ENCODE measurements at regions not wholly inside any gene's neighbourhood (a gene's known extent, or its start where the extent isn't known, plus 50 kb on each side); places are given as distances from the start of the nearest gene placed in this dataset.

DNA sequence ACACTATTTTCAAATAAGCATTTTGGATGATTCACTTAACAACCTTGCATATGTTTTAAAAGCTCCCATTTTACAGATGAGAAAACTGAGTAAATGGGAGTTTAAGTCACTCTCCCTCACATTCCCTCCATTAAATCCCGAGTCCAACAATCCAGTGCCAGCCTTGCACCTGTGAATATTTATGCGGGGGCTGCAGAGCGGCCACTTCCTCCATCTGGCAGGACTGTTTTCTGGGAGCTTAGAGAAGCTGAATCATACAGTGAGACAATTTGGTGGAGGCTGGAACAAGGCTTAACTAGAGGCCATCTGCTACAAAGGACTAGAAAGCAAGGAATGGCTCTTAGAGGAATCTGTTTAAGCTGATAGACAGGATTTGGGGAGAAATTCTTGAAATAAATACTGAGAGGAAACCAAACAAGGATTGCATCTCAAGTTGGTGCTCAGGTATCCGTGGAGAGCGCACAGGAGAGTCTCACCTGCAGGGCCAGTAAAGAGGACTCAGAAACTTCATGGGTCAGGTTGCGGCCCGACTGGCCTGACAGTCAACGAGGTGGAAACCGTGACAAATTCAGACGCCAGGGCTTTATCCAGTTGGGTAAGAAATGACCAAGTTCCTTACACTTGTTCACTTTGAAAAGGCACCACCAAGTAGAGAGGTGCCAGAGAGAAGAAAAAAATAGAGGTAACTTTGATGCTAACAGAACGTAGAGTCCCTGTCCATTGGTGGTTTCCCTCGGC lies 478.5 kb downstream of the QKI start:
- Histone ChIP-seq H4K20me1 (ENCODE audit: control insufficient read depth, insufficient read depth, low read depth, low read length) (no peaks in the 10 kb centered on the region), H3K27me3 (ENCODE audit: control insufficient read depth, low read length) (peaks cover 2% of the 10 kb centered on the region; the same call in 1 of the 2 replicates), H3F3A (ENCODE audit: control insufficient read depth, insufficient read depth) (no peaks in the 10 kb centered on the region), H3K4me2 (ENCODE audit: low read length) (no peak overlapping the region), H3K4me3 (ENCODE audit: low read length) (no peak overlapping the region), H3K27ac (ENCODE audit: low read depth, low read length) (no peak overlapping the region), H3K36me3 (ENCODE audit: control insufficient read depth, low read length) (no peaks in the 10 kb centered on the region), H3K9me2 (replicated peaks; ENCODE audit: control insufficient read depth, low read length) (no peaks in the 10 kb centered on the region), H3K4me1 (ENCODE audit: control insufficient read depth, low read length) (no peaks in the 10 kb centered on the region), H3K9me3 (ENCODE audit: control insufficient read depth, insufficient read depth, low read length) (no peaks in the 10 kb centered on the region), H3K79me2 (ENCODE audit: control insufficient read depth, low read length) (no peaks in the 10 kb centered on the region)
- no peak for TF ChIP-seq EZH2phosphoT487 (IDR thresholded peaks at IDR 0.05; ENCODE audit: borderline replicate concordance, low read length)
- TF ChIP-seq, protein P1, sequence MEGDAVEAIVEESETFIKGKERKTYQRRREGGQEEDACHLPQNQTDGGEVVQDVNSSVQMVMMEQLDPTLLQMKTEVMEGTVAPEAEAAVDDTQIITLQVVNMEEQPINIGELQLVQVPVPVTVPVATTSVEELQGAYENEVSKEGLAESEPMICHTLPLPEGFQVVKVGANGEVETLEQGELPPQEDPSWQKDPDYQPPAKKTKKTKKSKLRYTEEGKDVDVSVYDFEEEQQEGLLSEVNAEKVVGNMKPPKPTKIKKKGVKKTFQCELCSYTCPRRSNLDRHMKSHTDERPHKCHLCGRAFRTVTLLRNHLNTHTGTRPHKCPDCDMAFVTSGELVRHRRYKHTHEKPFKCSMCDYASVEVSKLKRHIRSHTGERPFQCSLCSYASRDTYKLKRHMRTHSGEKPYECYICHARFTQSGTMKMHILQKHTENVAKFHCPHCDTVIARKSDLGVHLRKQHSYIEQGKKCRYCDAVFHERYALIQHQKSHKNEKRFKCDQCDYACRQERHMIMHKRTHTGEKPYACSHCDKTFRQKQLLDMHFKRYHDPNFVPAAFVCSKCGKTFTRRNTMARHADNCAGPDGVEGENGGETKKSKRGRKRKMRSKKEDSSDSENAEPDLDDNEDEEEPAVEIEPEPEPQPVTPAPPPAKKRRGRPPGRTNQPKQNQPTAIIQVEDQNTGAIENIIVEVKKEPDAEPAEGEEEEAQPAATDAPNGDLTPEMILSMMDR (IDR thresholded peaks at IDR 0.05; ENCODE audit: low read depth, low read length, poor library complexity, severe bottlenecking) = no peak

DNA sequence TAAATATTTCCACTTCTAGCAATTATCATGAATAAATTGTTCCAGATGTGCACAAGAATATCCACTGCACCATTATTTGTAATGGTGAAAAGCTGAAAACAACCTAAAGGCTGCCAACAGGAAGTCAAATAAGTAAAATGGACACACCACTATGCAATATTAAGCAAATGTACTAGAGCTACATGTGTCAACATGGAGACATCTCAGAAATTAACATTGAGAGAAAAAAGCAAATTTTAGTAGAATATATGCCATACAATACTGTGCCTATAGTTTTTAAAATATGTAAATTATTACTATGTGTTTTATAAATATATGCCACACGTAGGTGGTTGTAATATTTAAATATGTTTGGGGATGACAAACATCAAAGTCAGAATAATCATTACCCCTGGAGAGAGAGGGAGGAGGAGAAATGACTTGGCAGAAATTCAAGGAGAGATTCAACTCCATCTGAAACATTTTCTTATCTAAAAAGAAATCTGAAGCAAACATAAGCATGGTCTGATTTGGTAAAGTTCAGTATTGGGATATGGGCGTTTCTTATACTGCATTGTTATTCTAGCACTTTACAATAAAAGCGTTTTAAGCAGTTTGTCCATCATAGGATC lies 475.5 kb downstream of the QKI start:
- no peaks in the 10 kb centered on the region for H3K79me2 ChIP-seq (ENCODE audit: control insufficient read depth, low read length)
- no peaks in the 10 kb centered on the region for H4K20me1 ChIP-seq (ENCODE audit: control insufficient read depth, insufficient read depth, low read depth, low read length)
- H3K9me2 ChIP-seq (replicated peaks; ENCODE audit: control insufficient read depth, low read length) = no peaks in the 10 kb centered on the region
- H3K4me2 ChIP-seq (ENCODE audit: low read length) = no peak overlapping the region
- peaks cover 2% of the 10 kb centered on the region; the same call in 1 of the 2 replicates for H3K27me3 ChIP-seq (ENCODE audit: control insufficient read depth, low read length)
- H3K27ac ChIP-seq (ENCODE audit: low read depth, low read length) = no peak overlapping the region
- no peaks in the 10 kb centered on the region for H3F3A ChIP-seq (ENCODE audit: control insufficient read depth, insufficient read depth)
- TF ChIP-seq EZH2phosphoT487 (IDR thresholded peaks at IDR 0.05; ENCODE audit: borderline replicate concordance, low read length) = no peak
- TF ChIP-seq, protein P1 (IDR thresholded peaks at IDR 0.05; ENCODE audit: low read depth, low read length, poor library complexity, severe bottlenecking) = no peak
- H3K9me3 ChIP-seq (ENCODE audit: control insufficient read depth, insufficient read depth, low read length) = no peaks in the 10 kb centered on the region
- no peaks in the 10 kb centered on the region for H3K4me1 ChIP-seq (ENCODE audit: control insufficient read depth, low read length)
- no peaks in the 10 kb centered on the region for H3K36me3 ChIP-seq (ENCODE audit: control insufficient read depth, low read length)
- no peak overlapping the region for H3K4me3 ChIP-seq (ENCODE audit: low read length)

DNA sequence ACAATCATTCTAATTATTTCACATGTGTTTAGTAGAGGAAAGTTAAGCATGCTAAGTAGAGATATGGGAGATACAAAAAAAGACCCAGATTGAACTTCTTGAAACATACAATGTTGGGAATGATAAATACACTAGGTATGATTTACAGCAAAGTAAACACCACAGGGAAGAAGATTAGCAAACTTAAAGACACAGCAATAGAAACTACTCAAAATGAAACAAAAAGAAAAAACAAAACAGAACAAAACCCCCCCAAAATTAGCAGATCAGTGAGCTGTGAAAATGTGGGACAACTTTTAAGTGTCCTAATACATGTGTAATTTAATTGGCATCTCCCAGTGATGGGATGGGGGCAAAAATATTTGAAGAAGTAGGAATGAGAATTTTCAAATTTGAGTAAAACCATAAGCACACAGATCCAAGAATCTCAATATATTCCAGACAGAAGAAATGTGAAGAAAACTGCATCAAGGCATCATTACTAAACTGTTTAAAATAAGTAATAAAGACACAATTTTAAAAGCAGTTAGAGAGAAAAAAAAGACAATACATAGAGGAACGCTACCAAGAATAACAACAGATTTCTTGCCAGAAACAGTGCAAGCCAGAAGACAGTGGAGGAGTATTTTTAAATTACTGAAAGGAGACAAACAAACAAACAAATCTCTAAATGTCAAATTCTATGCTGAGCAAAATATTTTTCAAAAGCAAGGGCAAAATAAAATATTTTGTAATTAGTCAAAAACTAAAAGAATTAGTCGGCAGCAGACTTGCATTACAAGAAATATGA lies 473.7 kb downstream of the QKI start:
- H3K79me2 ChIP-seq (ENCODE audit: control insufficient read depth, low read length) = no peaks in the 10 kb centered on the region
- no peak for TF ChIP-seq EZH2phosphoT487 (IDR thresholded peaks at IDR 0.05; ENCODE audit: borderline replicate concordance, low read length)
- TF ChIP-seq, protein P1 (IDR thresholded peaks at IDR 0.05; ENCODE audit: low read depth, low read length, poor library complexity, severe bottlenecking) = no peak

More for the DNA sequence above, 473.7 kb downstream of the QKI start:
- H3K27ac ChIP-seq (ENCODE audit: low read depth, low read length) = no peak overlapping the region
- H4K20me1 ChIP-seq (ENCODE audit: control insufficient read depth, insufficient read depth, low read depth, low read length) = no peaks in the 10 kb centered on the region
- no peaks in the 10 kb centered on the region for H3F3A ChIP-seq (ENCODE audit: control insufficient read depth, insufficient read depth)
- H3K4me2 ChIP-seq (ENCODE audit: low read length) = no peak overlapping the region
- no peak overlapping the region for H3K4me3 ChIP-seq (ENCODE audit: low read length)
- no peaks in the 10 kb centered on the region for H3K4me1 ChIP-seq (ENCODE audit: control insufficient read depth, low read length)
- H3K9me2 ChIP-seq (replicated peaks; ENCODE audit: control insufficient read depth, low read length) = no peaks in the 10 kb centered on the region
- H3K36me3 ChIP-seq (ENCODE audit: control insufficient read depth, low read length) = no peaks in the 10 kb centered on the region
- no peaks in the 10 kb centered on the region for H3K9me3 ChIP-seq (ENCODE audit: control insufficient read depth, insufficient read depth, low read length)
- peaks cover 2% of the 10 kb centered on the region; the same call in 1 of the 2 replicates for H3K27me3 ChIP-seq (ENCODE audit: control insufficient read depth, low read length)
